Body of pancreas (tissue), 4 donors: ENCODE measurements at regions not wholly inside any gene's neighbourhood (a gene's known extent, or its start where the extent isn't known, plus 50 kb on each side); places are given as distances from the start of the nearest gene placed in this dataset.

Source experiments
- CTCF ChIP-seq, 7 experiments: fragments of 450-650 bp in 4 of 7; fragments of 200-600 bp in 3 of 7; sonication (generic) in 3 of 7; IDR thresholded peaks; one replicate each; pipeline ENCODE4 v1.5.1; 2016 to 2019; ENCODE audit warnings: antibody characterized with exemption in 7 of 7
- POLR2A ChIP-seq, 3 donors: fragments of 450-650 bp; IDR thresholded peaks; one replicate each; pipeline ENCODE4 v1.6.1; 2016; ENCODE audit warnings: antibody characterized with exemption in 3 of 3, mild to moderate bottlenecking in 2 of 3

GRCh38 chr18:34330308-34330707 is 105.6 kb upstream of the NOL4 start:
- TF ChIP-seq CTCF (IDR thresholded peaks at IDR 0.05) (no peak), POLR2A (IDR thresholded peaks at IDR 0.05) (no peak)
